ENCODE measurements at regions not wholly inside any gene's neighbourhood (a gene's known extent, or its start where the extent isn't known, plus 50 kb on each side); places are given as distances from the start of the nearest gene placed in this dataset.

DNA sequence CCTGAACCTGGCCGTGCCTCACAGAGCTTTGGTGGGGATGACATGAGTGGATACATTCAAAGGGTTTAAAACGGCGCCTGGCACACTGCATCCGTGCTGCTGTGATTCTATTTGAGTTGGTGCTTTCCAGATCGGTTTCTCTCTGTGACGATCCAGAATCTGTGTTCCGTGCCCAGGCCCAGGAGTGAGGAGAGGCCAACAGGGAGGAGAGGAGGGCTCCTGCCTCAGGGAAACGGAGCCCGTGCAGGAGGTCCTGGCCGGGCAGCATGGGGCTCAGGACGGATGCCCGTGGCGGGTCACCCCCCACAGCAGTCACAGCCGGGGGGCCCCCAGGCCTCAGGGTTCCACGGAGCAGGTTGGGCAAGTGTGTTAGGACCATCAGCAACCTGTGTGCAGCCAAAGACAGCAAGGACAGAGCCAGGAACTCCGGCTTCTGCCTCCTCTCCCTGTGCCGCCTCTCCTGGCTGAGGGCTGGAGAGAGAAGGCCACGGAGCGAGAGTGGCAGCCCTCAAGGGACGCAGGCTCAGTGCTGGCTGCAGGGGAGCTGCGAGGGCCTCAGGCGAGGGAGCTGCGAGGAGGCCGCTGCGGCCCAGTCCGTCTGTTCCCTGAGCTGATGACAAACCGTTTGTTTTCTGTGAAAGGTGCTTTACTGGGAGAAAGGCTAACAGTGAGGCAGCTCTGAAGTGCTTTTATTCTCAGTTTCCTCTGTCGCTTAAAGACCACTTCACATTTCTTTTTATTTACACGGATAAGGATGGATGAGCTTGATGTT, 99.3 kb downstream of the METRNL start:
- no peak for TF ChIP-seq EZH2 (IDR thresholded peaks at IDR 0.05; ENCODE audit: insufficient read depth, poor library complexity, severe bottlenecking)
- TF ChIP-seq EZH2phosphoT487 (IDR thresholded peaks at IDR 0.05; ENCODE audit: insufficient read depth, low read depth), result no peak

All from GM23248 (cell line).